ENCODE measurements at regions not wholly inside any gene's neighbourhood (a gene's known extent, or its start where the extent isn't known, plus 50 kb on each side); places are given as distances from the start of the nearest gene placed in this dataset.
"Not testable (repeated sequence)": the region's sequence is repeated elsewhere in the genome, so short reads cannot be mapped to it uniquely, and the experiment has no call there.

DNA sequence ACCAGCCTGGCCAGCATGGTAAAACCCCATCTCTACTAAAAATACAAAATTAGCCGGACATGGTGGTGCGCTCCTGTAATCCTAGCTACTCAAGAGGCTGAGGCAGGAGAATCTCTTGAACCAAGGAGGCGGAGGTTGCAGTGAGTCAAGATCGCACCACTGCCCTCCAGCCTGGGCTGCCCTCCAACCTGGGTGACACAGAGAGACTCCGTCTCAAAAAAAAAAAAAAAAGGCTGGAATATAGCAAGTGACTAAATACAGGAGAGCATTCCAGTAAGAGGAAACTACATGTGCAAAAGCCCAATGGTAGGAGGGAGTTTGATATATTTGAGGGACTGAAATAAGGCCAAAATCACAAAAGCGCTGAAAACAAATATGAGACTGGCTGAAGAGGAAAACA lies 76.5 kb upstream of the NR5A2 start:
- TF ChIP-seq, protein P1, sequence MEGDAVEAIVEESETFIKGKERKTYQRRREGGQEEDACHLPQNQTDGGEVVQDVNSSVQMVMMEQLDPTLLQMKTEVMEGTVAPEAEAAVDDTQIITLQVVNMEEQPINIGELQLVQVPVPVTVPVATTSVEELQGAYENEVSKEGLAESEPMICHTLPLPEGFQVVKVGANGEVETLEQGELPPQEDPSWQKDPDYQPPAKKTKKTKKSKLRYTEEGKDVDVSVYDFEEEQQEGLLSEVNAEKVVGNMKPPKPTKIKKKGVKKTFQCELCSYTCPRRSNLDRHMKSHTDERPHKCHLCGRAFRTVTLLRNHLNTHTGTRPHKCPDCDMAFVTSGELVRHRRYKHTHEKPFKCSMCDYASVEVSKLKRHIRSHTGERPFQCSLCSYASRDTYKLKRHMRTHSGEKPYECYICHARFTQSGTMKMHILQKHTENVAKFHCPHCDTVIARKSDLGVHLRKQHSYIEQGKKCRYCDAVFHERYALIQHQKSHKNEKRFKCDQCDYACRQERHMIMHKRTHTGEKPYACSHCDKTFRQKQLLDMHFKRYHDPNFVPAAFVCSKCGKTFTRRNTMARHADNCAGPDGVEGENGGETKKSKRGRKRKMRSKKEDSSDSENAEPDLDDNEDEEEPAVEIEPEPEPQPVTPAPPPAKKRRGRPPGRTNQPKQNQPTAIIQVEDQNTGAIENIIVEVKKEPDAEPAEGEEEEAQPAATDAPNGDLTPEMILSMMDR (IDR thresholded peaks at IDR 0.05) = not testable (repeated sequence)
- TF ChIP-seq POLR2A (IDR thresholded peaks at IDR 0.05) = not testable (repeated sequence)
